ENCODE measurements at regions not wholly inside any gene's neighbourhood (a gene's known extent, or its start where the extent isn't known, plus 50 kb on each side); places are given as distances from the start of the nearest gene placed in this dataset.

DNA sequence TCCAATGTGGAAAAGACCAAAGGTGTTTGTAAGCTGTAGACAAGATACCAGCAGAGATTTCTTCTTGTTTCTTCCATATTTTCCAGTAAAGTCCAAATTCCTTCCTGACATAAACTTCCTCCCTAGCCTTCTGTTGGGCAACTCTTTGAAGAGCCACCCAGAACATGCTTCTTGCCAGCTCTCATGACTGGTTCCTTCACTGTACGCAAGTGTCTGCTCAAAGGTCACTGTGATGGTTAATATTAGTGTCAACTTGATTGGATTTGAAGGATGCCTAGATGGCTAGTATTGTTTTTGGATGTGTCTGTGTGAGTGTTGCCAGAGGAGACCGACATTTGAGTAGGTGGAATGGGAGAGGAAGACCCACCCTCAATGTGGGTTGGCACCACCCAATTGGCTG is 416.6 kb upstream of the RUNX1 start:
- no peak for DNase-seq (ENCODE audit: low read depth)

DNA sequence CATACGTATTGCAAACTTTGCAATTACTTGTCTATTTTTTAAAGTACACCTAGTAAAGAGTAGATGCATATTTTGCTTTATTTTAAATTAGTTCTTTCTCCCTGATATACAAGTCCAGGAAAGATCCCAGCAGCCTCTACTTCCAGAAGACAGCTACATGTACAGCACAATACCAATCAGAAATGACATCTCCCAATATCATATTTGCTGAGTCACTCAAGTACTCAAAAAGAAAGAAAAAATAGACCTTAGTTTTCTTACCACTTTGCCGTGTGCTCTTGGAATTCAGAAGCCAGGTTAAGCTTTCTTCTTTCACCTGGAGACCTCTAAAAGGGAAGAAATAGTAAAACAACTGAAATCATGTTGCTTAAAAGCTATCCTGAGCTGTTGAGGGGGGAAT is 412.6 kb upstream of the RUNX1 start:
- TF ChIP-seq, protein P1, sequence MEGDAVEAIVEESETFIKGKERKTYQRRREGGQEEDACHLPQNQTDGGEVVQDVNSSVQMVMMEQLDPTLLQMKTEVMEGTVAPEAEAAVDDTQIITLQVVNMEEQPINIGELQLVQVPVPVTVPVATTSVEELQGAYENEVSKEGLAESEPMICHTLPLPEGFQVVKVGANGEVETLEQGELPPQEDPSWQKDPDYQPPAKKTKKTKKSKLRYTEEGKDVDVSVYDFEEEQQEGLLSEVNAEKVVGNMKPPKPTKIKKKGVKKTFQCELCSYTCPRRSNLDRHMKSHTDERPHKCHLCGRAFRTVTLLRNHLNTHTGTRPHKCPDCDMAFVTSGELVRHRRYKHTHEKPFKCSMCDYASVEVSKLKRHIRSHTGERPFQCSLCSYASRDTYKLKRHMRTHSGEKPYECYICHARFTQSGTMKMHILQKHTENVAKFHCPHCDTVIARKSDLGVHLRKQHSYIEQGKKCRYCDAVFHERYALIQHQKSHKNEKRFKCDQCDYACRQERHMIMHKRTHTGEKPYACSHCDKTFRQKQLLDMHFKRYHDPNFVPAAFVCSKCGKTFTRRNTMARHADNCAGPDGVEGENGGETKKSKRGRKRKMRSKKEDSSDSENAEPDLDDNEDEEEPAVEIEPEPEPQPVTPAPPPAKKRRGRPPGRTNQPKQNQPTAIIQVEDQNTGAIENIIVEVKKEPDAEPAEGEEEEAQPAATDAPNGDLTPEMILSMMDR (IDR thresholded peaks at IDR 0.05; ENCODE audit: insufficient read depth, low read depth, low read length) = no peak
- no peak for DNase-seq (ENCODE audit: low read depth)
- no peak overlapping the region for H3K4me3 ChIP-seq (ENCODE audit: low read depth, low read length)

More for the DNA sequence above, 416.6 kb upstream of the RUNX1 start:
- TF ChIP-seq, protein P1 (IDR thresholded peaks at IDR 0.05; ENCODE audit: insufficient read depth, low read depth, low read length) = no peak
- H3K4me3 ChIP-seq (ENCODE audit: low read depth, low read length) = no peak overlapping the region

DNA sequence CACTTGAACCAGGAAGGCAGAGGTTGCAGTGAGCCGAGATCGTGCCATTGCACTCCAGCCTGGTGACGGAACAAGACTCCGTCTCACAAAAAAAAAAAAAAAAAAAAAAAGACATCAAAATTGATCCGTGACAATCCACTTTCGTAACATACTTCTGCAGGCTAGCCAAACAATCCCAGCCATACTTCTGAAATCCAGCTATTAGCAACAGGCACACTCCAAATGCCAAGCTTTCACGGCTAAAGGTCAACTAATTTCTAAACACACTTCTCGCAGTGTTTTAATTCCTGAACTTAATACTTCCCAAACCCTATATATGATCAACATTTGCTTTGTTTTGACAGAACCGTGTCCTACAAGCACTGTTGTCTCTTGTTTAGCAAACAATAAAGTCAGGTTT is 411.3 kb upstream of the RUNX1 start:
- TF ChIP-seq, protein P1 (IDR thresholded peaks at IDR 0.05; ENCODE audit: insufficient read depth, low read depth, low read length) = no peak
- no peak for DNase-seq (ENCODE audit: low read depth)
- no peak overlapping the region for H3K4me3 ChIP-seq (ENCODE audit: low read depth, low read length)

DNA sequence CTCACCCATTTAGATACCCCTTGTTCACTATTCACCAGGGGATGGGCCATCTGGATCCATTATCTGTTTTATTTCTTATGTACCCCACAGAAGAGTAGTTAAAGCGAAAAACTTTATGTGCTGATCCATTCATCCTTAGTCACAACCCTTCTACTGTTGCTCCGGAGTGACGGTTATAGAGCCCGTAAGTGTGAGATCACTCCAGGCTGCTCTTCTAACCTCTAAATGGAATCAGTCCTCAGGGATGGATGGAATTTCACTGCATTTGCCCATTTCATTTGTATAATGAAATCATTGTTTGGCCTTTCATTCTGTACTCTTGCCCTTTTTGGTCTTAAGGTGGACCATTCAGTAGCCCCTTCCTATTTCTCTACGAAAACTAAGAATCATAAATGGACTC is 409.3 kb upstream of the RUNX1 start:
- TF ChIP-seq, protein P1 (IDR thresholded peaks at IDR 0.05; ENCODE audit: insufficient read depth, low read depth, low read length) = no peak
- H3K4me3 ChIP-seq (ENCODE audit: low read depth, low read length) = no peak overlapping the region
- no peak for DNase-seq (ENCODE audit: low read depth)

DNA sequence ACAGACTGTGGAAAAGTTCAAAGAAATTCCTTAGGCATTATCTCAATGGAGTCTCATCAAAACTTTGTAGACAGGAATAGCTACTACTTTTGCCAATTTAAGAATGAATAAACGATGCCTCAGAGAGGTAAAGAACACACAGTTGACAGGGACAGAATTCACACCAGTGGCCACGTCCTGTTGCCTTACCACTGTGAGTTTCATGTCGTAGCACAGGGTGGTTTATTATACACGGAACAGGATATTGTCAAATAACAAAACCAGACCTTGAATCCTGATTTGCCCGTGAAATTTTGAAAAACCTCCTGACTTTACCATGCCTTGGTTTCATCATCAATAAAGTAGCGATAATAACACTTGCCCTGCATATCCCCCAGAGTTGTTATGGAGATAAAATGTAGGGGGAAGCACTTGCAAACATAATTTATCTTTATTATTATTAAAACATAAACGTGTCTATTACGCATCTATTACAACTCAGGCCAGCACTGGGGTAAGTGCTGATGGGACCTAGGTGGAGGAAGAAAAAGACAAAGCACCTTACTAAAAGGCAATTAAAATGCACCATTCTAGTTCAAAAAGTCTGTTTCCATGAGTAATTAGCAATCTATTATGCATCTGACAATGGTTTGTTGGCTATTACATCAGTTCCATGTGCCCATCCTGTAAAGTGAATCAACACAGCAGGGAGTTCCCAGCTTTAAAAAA is 408.1 kb upstream of the RUNX1 start:
- H3K4me3 ChIP-seq (ENCODE audit: low read depth, low read length) = no peak overlapping the region
- no peak for DNase-seq (ENCODE audit: low read depth)
- TF ChIP-seq, protein P1 (IDR thresholded peaks at IDR 0.05; ENCODE audit: insufficient read depth, low read depth, low read length) = no peak

DNA sequence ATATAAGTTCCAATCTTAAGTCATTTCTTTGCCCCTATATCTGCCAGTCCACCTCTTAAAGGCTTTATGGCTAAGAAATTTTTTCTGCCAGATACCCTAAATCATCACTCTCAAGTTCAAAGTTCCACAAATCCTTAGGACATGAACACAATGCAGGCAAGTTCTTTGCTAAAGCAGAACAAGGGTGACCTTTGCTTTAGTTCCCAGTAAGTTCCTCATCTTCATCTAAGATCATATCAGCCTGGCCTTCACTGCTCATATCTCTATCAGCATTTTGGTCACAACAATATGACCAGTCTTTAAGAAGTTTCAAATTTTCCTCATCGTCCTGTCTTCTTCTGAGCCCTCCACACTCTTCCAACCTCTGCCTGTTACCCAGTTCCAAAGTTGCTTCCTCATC is 402.2 kb upstream of the RUNX1 start:
- no peak for DNase-seq (ENCODE audit: low read depth)
- no peak overlapping the region for H3K4me3 ChIP-seq (ENCODE audit: low read depth, low read length)
- TF ChIP-seq, protein P1 (IDR thresholded peaks at IDR 0.05; ENCODE audit: insufficient read depth, low read depth, low read length) = no peak

DNA sequence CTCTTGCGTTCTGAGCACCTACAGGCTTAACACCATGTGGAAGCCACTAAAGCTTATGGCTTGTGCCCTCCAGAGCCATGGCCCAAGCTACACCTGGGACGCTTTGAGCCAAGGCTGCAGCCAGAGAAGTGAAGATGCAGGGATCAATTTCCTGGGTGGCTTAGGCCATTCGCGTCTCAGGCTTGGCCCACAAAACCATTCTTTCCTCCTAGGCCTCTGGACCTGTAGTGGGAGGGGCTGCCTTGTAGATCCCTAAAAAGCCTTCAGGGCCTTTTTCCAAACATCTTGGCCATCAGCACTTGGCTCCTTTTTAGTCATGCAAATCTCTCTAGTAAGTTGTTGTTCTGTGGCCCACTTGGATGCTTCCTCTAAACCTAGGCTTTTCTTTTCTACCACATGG is 401.7 kb upstream of the RUNX1 start:
- H3K4me3 ChIP-seq (ENCODE audit: low read depth, low read length) = no peak overlapping the region
- TF ChIP-seq, protein P1 (IDR thresholded peaks at IDR 0.05; ENCODE audit: insufficient read depth, low read depth, low read length) = no peak
- DNase-seq (ENCODE audit: low read depth) = no peak

Measured in fibroblast of villous mesenchyme (primary cell).